HCT116 (cell line): ENCODE measurements at regions not wholly inside any gene's neighbourhood (a gene's known extent, or its start where the extent isn't known, plus 50 kb on each side); places are given as distances from the start of the nearest gene placed in this dataset.

Source experiments
- CEBPB ChIP-seq: IDR thresholded peaks from 2 replicates; pipeline ENCODE4 v1.6.1; 2012; ENCODE audit warnings: low read depth
- CTCF ChIP-seq, 3 experiments: fragments of 200-600 bp in 1 of 3; sonication (generic) in 1 of 3; IDR thresholded peaks in 2 of 3; conservative IDR thresholded peaks in 1 of 3; 2 replicates each; pipeline ENCODE4 v1.5.1; 2012 to 2017; ENCODE audit warnings: low read depth in 2 of 3, low read length in 2 of 3, antibody characterized with exemption in 1 of 3, borderline replicate concordance in 1 of 3, control low read depth in 1 of 3, mild to moderate bottlenecking in 1 of 3, mixed read lengths in 1 of 3, mixed run types in 1 of 3, moderate library complexity in 1 of 3; ENCODE audit not compliant: insufficient read depth in 1 of 3
- POLR2A ChIP-seq: IDR thresholded peaks from 2 replicates; pipeline ENCODE4 v1.7.0; 2011; ENCODE audit warnings: borderline replicate concordance; ENCODE audit not compliant: insufficient read depth, insufficient read length; ENCODE audit errors: extremely low read depth
- POLR2AphosphoS5 ChIP-seq: IDR thresholded peaks from 2 replicates; pipeline ENCODE4 v1.6.1; 2011; ENCODE audit warnings: mild to moderate bottlenecking, low read depth, low read length, moderate library complexity
- TCF7L2 ChIP-seq: IDR thresholded peaks from 2 replicates; pipeline ENCODE4 v1.7.0; 2011; ENCODE audit warnings: borderline replicate concordance, inconsistent platforms; ENCODE audit not compliant: insufficient read depth, insufficient read length; ENCODE audit errors: extremely low read depth

- TF ChIP-seq POLR2AphosphoS5 (no peak), TCF7L2 (no peak), CEBPB (no peak), POLR2A (no peak), CTCF (IDR thresholded peaks at IDR 0.05 in 2 of 3, conservative IDR thresholded peaks at IDR 0.05 in 1 of 3; ENCODE audit: borderline replicate concordance in 1 of 3, insufficient read depth in 1 of 3, low read depth in 2 of 3, low read length in 2 of 3) (no peak)
Observed at GRCh38 chr3:145628211-145628610, 532.8 kb downstream of the PLOD2 start.
